ENCODE measurements at regions not wholly inside any gene's neighbourhood (a gene's known extent, or its start where the extent isn't known, plus 50 kb on each side); places are given as distances from the start of the nearest gene placed in this dataset.

DNA sequence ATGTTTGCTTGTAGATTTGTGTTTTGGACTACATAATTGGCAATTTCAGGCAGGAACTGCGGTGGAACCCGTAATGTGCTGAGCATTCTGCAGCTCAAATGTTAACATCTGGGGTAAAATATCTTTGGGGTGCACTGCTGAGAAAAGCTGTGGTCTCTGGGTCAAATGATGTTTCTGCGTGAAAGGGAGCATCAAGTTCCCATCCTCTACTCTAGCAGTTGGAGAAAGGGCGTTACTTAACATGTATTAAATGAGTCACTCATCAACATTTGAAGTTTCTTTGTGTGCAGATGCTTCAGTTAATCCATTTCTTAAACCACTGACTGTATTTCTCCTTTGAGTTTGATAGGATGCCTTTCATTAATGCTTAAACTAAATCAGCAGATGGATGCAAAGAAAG lies 273.1 kb upstream of the PITRM1 start:
- Histone ChIP-seq H3K27me3 (ENCODE audit: insufficient read depth, low read length) (no peaks in the 10 kb centered on the region), H3K36me3 (ENCODE audit: insufficient read depth, low read length) (no peaks in the 10 kb centered on the region), H3K9me2 (ENCODE audit: low read depth, low read length) (no peaks in the 10 kb centered on the region), H3K9ac (ENCODE audit: low read length) (no peak overlapping the region), H3K9me3 (ENCODE audit: low read length) (no peaks in the 10 kb centered on the region), H3F3A (ENCODE audit: insufficient read depth, low read length) (no peaks in the 10 kb centered on the region), H2AFZ (ENCODE audit: low read length) (no peak overlapping the region), H3K4me2 (ENCODE audit: low read length) (no peak overlapping the region), H3K4me1 (ENCODE audit: insufficient read depth, low read length, severe bottlenecking) (no peaks in the 10 kb centered on the region), H3K4me3 (ENCODE audit: low read depth, low read length, poor library complexity, severe bottlenecking) (no peak overlapping the region), H4K20me1 (ENCODE audit: insufficient read depth, low read length) (no peaks in the 10 kb centered on the region), H3K79me2 (ENCODE audit: insufficient read depth, low read length) (no peaks in the 10 kb centered on the region), H3K27ac (ENCODE audit: low read depth, low read length, poor library complexity, severe bottlenecking) (no peak overlapping the region)
- TF ChIP-seq, protein P1, sequence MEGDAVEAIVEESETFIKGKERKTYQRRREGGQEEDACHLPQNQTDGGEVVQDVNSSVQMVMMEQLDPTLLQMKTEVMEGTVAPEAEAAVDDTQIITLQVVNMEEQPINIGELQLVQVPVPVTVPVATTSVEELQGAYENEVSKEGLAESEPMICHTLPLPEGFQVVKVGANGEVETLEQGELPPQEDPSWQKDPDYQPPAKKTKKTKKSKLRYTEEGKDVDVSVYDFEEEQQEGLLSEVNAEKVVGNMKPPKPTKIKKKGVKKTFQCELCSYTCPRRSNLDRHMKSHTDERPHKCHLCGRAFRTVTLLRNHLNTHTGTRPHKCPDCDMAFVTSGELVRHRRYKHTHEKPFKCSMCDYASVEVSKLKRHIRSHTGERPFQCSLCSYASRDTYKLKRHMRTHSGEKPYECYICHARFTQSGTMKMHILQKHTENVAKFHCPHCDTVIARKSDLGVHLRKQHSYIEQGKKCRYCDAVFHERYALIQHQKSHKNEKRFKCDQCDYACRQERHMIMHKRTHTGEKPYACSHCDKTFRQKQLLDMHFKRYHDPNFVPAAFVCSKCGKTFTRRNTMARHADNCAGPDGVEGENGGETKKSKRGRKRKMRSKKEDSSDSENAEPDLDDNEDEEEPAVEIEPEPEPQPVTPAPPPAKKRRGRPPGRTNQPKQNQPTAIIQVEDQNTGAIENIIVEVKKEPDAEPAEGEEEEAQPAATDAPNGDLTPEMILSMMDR (IDR thresholded peaks at IDR 0.05; ENCODE audit: low read length): no peak
- no peak for TF ChIP-seq EZH2 (IDR thresholded peaks at IDR 0.05; ENCODE audit: borderline replicate concordance, low read length)

DNA sequence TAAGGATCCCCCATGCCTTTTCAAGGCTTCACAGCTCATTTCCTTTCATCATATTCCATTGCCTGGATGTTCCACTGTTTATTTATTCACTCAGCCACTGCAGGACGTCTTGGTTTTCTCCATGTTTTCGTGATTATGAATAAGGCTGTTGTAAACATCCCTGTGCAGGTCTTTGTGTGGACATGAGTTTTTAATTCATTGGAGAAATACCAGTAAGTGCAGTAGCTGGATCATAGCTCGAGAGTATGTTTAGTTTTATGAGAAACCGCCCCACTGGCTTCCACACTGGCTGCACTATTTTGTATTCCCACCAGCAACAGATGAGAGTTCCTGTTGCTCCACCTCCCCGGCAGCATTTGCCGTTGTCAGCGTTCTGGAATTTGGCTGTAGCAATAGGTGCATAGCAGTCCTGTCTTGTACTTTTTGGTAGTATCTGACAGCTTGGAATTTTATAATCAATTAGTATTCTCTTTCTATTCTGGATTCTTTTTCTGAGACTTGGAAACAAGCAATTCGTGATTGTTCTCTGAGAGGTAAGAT lies 269.9 kb upstream of the PITRM1 start:
- Histone ChIP-seq H3F3A (ENCODE audit: insufficient read depth, low read length) (no peaks in the 10 kb centered on the region), H3K9me3 (ENCODE audit: low read length) (no peaks in the 10 kb centered on the region), H3K4me3 (ENCODE audit: low read depth, low read length, poor library complexity, severe bottlenecking) (no peak overlapping the region), H2AFZ (ENCODE audit: low read length) (no peak overlapping the region), H3K27ac (ENCODE audit: low read depth, low read length, poor library complexity, severe bottlenecking) (no peak overlapping the region), H4K20me1 (ENCODE audit: insufficient read depth, low read length) (no peaks in the 10 kb centered on the region), H3K4me2 (ENCODE audit: low read length) (no peak overlapping the region), H3K27me3 (ENCODE audit: insufficient read depth, low read length) (no peaks in the 10 kb centered on the region), H3K36me3 (ENCODE audit: insufficient read depth, low read length) (no peaks in the 10 kb centered on the region), H3K9ac (ENCODE audit: low read length) (no peak overlapping the region), H3K9me2 (ENCODE audit: low read depth, low read length) (no peaks in the 10 kb centered on the region), H3K79me2 (ENCODE audit: insufficient read depth, low read length) (no peaks in the 10 kb centered on the region), H3K4me1 (ENCODE audit: insufficient read depth, low read length, severe bottlenecking) (no peaks in the 10 kb centered on the region)
- TF ChIP-seq, protein P1 (IDR thresholded peaks at IDR 0.05; ENCODE audit: low read length): no peak
- TF ChIP-seq EZH2 (IDR thresholded peaks at IDR 0.05; ENCODE audit: borderline replicate concordance, low read length): no peak

GRCh38 chr10:3439183-3439582 lies 266.6 kb upstream of the PITRM1 start:
- Histone ChIP-seq H3F3A (ENCODE audit: insufficient read depth, low read length) (no peaks in the 10 kb centered on the region), H3K9ac (ENCODE audit: low read length) (no peak overlapping the region), H3K4me2 (ENCODE audit: low read length) (no peak overlapping the region), H3K4me3 (ENCODE audit: low read depth, low read length, poor library complexity, severe bottlenecking) (no peak overlapping the region), H3K79me2 (ENCODE audit: insufficient read depth, low read length) (no peaks in the 10 kb centered on the region), H3K9me3 (ENCODE audit: low read length) (no peaks in the 10 kb centered on the region), H2AFZ (ENCODE audit: low read length) (no peak overlapping the region), H3K9me2 (ENCODE audit: low read depth, low read length) (no peaks in the 10 kb centered on the region), H3K27ac (ENCODE audit: low read depth, low read length, poor library complexity, severe bottlenecking) (no peak overlapping the region), H4K20me1 (ENCODE audit: insufficient read depth, low read length) (no peaks in the 10 kb centered on the region), H3K4me1 (ENCODE audit: insufficient read depth, low read length, severe bottlenecking) (no peaks in the 10 kb centered on the region), H3K27me3 (ENCODE audit: insufficient read depth, low read length) (0 out of 2 replicates have a peak, but pooled peaks cover 2% of the 10 kb centered on the region), H3K36me3 (ENCODE audit: insufficient read depth, low read length) (no peaks in the 10 kb centered on the region)
- TF ChIP-seq, protein P1 (IDR thresholded peaks at IDR 0.05; ENCODE audit: low read length): no peak
- no peak for TF ChIP-seq EZH2 (IDR thresholded peaks at IDR 0.05; ENCODE audit: borderline replicate concordance, low read length)
